ENCODE measurements at regions not wholly inside any gene's neighbourhood (a gene's known extent, or its start where the extent isn't known, plus 50 kb on each side); places are given as distances from the start of the nearest gene placed in this dataset.

GRCh38 chrX:122833230-122833629, 350.8 kb upstream of the GRIA3 start:
- TF ChIP-seq CTCF (IDR thresholded peaks at IDR 0.05) (no peak), JUN (IDR thresholded peaks at IDR 0.05) (no peak), RNF2 (IDR thresholded peaks at IDR 0.05; ENCODE audit: borderline replicate concordance, low read depth) (no peak), MYC (IDR thresholded peaks at IDR 0.05; ENCODE audit: borderline replicate concordance, low read length) (no peak), EP300 (IDR thresholded peaks at IDR 0.05) (no peak), POLR2A (IDR thresholded peaks at IDR 0.05; ENCODE audit: low read length) (no peak)
- TF ChIP-seq, protein P1, sequence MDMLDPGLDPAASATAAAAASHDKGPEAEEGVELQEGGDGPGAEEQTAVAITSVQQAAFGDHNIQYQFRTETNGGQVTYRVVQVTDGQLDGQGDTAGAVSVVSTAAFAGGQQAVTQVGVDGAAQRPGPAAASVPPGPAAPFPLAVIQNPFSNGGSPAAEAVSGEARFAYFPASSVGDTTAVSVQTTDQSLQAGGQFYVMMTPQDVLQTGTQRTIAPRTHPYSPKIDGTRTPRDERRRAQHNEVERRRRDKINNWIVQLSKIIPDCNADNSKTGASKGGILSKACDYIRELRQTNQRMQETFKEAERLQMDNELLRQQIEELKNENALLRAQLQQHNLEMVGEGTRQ (IDR thresholded peaks at IDR 0.05) = no peak
